GM21619 (cell line): ENCODE measurements at regions not wholly inside any gene's neighbourhood (a gene's known extent, or its start where the extent isn't known, plus 50 kb on each side); places are given as distances from the start of the nearest gene placed in this dataset.
"Not testable (repeated sequence)": the region's sequence is repeated elsewhere in the genome, so short reads cannot be mapped to it uniquely, and the experiment has no call there.

ENCODE experiments used
- ATAC-seq: cut with Tn5 transposase; IDR thresholded peaks from one replicate; pipeline ENCODE4 v1.9.1; 2021; ENCODE audit not compliant: unreplicated experiment

- ATAC-seq: no peak
Measured at GRCh38 chr5:124055751-124056150, 543.8 kb downstream of the CSNK1G3 start.

GRCh38 chr5:124054564-124054963, 542.6 kb downstream of the CSNK1G3 start:
- ATAC-seq: peak; percentile 31

GRCh38 chr5:124053340-124053739, 541.4 kb downstream of the CSNK1G3 start:
- ATAC-seq: no peak

GRCh38 chr5:124052201-124052600, 540.2 kb downstream of the CSNK1G3 start:
- no peak for ATAC-seq

- ATAC-seq: no peak
Measured at GRCh38 chr5:124050120-124050770, 538.3 kb downstream of the CSNK1G3 start.

- no peak for ATAC-seq
Measured at GRCh38 chr5:124045412-124045811, 533.4 kb downstream of the CSNK1G3 start.

GRCh38 chr5:124044613-124045012, 532.6 kb downstream of the CSNK1G3 start:
- ATAC-seq: no peak

- no peak for ATAC-seq
Measured at GRCh38 chr5:124043456-124043855, 531.5 kb downstream of the CSNK1G3 start.

- ATAC-seq: no peak
Measured at GRCh38 chr5:124040799-124041198, 528.8 kb downstream of the CSNK1G3 start.

GRCh38 chr5:124039410-124039809, 527.4 kb downstream of the CSNK1G3 start:
- no peak for ATAC-seq

- ATAC-seq: no peak
Measured at GRCh38 chr5:124036786-124037185, 524.8 kb downstream of the CSNK1G3 start.

GRCh38 chr5:124034963-124035362, 523.0 kb downstream of the CSNK1G3 start:
- peak; percentile 98 for ATAC-seq

GRCh38 chr5:124034083-124034700, 522.2 kb downstream of the CSNK1G3 start:
- no peak for ATAC-seq

GRCh38 chr5:124030043-124030491, 518.1 kb downstream of the CSNK1G3 start:
- no peak for ATAC-seq

GRCh38 chr5:124027441-124027840, 515.5 kb downstream of the CSNK1G3 start:
- no peak for ATAC-seq

- no peak for ATAC-seq
Measured at GRCh38 chr5:124025306-124025845, 513.4 kb downstream of the CSNK1G3 start.

- ATAC-seq: no peak
Measured at GRCh38 chr5:124022966-124023365, 511.0 kb downstream of the CSNK1G3 start.

GRCh38 chr5:124021776-124022175, 509.8 kb downstream of the CSNK1G3 start:
- no peak for ATAC-seq

GRCh38 chr5:124021066-124021641, 509.2 kb downstream of the CSNK1G3 start:
- no peak for ATAC-seq

- ATAC-seq: not testable (repeated sequence)
Measured at GRCh38 chr5:124017321-124017720, 505.3 kb downstream of the CSNK1G3 start.

- no peak for ATAC-seq
Measured at GRCh38 chr5:124007675-124008398, 495.9 kb downstream of the CSNK1G3 start.
